ENCODE measurements at regions not wholly inside any gene's neighbourhood (a gene's known extent, or its start where the extent isn't known, plus 50 kb on each side); places are given as distances from the start of the nearest gene placed in this dataset.

- no peak for TF ChIP-seq CTCF (IDR thresholded peaks at IDR 0.05)
- Mint-ChIP-seq H3K36me3 (ENCODE audit: low read depth) (peaks cover 49% of the 10 kb centered on the region), H3K9me3 (peaks cover 19% of the 10 kb centered on the region), H3K4me3 (no peak overlapping the region), H3K4me1 (no peaks in the 10 kb centered on the region), H3K27me3 (ENCODE audit: low read depth, poor library complexity) (no peaks in the 10 kb centered on the region), H3K27ac (no peak overlapping the region)
- peak; percentile 59 for DNase-seq
These were observed 292.1 kb downstream of the SOX4 start for GRCh38 chr6:21885532-21886114.

GRCh38 chr6:21886542-21887151, 293.1 kb downstream of the SOX4 start:
- Mint-ChIP-seq H3K9me3 (peaks cover 12% of the 10 kb centered on the region), H3K36me3 (ENCODE audit: low read depth) (peaks cover 50% of the 10 kb centered on the region), H3K4me3 (no peak overlapping the region), H3K27me3 (ENCODE audit: low read depth, poor library complexity) (no peaks in the 10 kb centered on the region), H3K27ac (no peak overlapping the region), H3K4me1 (no peaks in the 10 kb centered on the region)
- DNase-seq, result no peak
- no peak for TF ChIP-seq CTCF (IDR thresholded peaks at IDR 0.05)

- peaks cover 6% of the 10 kb centered on the region for H3K9me3 Mint-ChIP-seq
- peak overlapping the region; percentile 40 for H3K27ac Mint-ChIP-seq
- DNase-seq, result no peak
- no peaks in the 10 kb centered on the region for H3K27me3 Mint-ChIP-seq (ENCODE audit: low read depth, poor library complexity)
- H3K4me1 Mint-ChIP-seq, result no peaks in the 10 kb centered on the region
- TF ChIP-seq CTCF (IDR thresholded peaks at IDR 0.05), result no peak
- peaks cover 42% of the 10 kb centered on the region for H3K36me3 Mint-ChIP-seq (ENCODE audit: low read depth)
- no peak overlapping the region for H3K4me3 Mint-ChIP-seq
These were observed 294.0 kb downstream of the SOX4 start for GRCh38 chr6:21887231-21888185.

GRCh38 chr6:21891080-21891479, 297.5 kb downstream of the SOX4 start:
- Mint-ChIP-seq H3K4me3 (no peak overlapping the region), H3K27ac (no peak overlapping the region), H3K36me3 (ENCODE audit: low read depth) (peaks cover 50% of the 10 kb centered on the region), H3K27me3 (ENCODE audit: low read depth, poor library complexity) (no peaks in the 10 kb centered on the region), H3K4me1 (peaks cover 13% of the 10 kb centered on the region), H3K9me3 (no peaks in the 10 kb centered on the region)
- TF ChIP-seq CTCF (IDR thresholded peaks at IDR 0.05), result no peak
- no peak for DNase-seq

- Mint-ChIP-seq H3K9me3 (no peaks in the 10 kb centered on the region), H3K4me1 (peaks cover 14% of the 10 kb centered on the region), H3K27ac (peak overlapping the region; percentile 41), H3K27me3 (ENCODE audit: low read depth, poor library complexity) (no peaks in the 10 kb centered on the region), H3K36me3 (ENCODE audit: low read depth) (peaks cover 58% of the 10 kb centered on the region), H3K4me3 (no peak overlapping the region)
- TF ChIP-seq CTCF (IDR thresholded peaks at IDR 0.05), result no peak
- no peak for DNase-seq
These were observed 300.2 kb downstream of the SOX4 start for GRCh38 chr6:21893793-21894192.
